SK-N-DZ (cell line): ENCODE measurements at regions not wholly inside any gene's neighbourhood (a gene's known extent, or its start where the extent isn't known, plus 50 kb on each side); places are given as distances from the start of the nearest gene placed in this dataset.
"Not testable (repeated sequence)": the region's sequence is repeated elsewhere in the genome, so short reads cannot be mapped to it uniquely, and the experiment has no call there.

Experiments
- DNase-seq: peaks from one replicate; pipeline ENCODE4 v3.0.0-alpha.2; 2015; ENCODE audit warnings: low spot score

- DNase-seq, result no peak
These were observed 111.5 kb upstream of the IL15 start for GRCh38 chr4:141524841-141525240.

- DNase-seq, result no peak
These were observed 105.8 kb upstream of the IL15 start for GRCh38 chr4:141530627-141531026.

DNA sequence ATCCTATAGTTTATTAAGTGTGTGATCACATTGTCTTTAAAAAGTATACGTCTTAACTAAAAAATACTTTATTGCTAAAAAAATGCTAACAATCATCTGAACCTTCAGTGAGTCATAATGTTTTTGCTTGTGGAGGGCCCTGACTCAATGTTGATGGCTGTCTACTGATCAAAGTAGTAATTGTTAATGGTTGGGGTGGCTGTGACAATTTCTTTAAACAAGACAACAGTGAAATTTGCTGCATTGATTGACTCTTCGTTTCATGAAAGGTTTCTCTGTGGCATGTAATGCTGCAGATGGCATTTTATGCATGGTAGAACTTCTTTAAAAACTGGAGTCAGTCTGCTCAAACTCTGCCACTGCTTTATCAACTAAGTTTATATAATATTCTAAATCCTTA, 101.4 kb upstream of the IL15 start:
- no peak for DNase-seq

DNA sequence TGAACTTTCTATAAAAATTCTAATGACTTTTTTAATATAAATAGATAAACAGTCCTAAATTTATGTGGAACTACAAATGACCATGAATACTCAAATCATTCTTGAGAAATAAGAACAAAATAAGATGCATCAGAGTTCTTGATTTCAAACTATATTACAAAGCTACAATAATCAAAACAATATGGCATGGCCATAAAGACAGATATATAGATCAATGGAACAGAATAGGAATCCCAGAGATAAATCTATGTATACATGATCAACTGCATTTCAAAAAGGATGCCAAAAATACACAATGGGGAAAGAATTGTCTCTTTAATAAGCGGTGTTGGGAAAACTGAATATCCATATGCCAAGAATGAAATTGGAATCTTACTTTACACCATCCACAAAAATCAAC, 98.4 kb upstream of the IL15 start:
- no peak for DNase-seq

DNA sequence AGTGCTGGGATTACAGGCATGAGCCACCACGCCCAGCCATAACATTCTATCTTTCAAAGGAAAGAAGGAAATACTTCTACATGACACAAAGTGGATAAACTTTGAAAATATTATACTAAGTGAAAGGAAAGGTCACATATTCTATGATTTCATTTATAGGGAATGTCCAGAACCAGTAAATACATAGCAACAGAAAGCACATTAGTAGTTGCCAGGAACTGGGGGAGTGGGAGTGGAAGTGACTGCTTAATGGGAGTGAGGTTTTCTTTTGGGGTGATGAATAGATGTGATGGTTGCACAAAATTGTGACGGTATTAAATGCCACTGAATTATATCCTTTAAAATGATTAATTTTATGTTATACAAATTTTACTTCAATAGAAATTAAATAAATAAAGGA, 95.7 kb upstream of the IL15 start:
- DNase-seq, result no peak

DNA sequence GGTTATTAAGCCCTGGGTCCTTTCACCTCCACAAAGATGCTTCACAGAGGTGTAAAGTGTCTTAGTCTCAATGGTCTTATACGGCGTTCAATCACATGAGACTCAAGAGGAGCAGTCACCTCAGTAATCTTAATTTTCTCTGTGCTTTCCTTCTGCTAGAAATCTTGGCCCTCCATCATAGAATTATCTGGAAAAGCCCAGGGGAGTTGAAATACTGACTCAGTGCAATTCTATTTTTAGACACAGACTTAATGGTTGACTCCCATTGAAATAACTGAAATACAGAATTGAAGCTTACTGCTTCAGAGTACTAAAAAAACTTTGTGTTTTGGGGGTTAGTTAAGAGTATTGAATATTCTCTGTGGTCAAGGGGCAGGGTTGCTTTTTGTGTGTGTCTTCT, 94.5 kb upstream of the IL15 start:
- no peak for DNase-seq

GRCh38 chr4:141543176-141543575, 93.2 kb upstream of the IL15 start:
- no peak for DNase-seq

GRCh38 chr4:141543706-141544105, 92.7 kb upstream of the IL15 start:
- DNase-seq, result no peak

GRCh38 chr4:141548791-141549190, 87.6 kb upstream of the IL15 start:
- DNase-seq, result no peak

- DNase-seq, result no peak
These were observed 76.3 kb upstream of the IL15 start for GRCh38 chr4:141560056-141560455.

- no peak for DNase-seq
These were observed 73.7 kb upstream of the IL15 start for GRCh38 chr4:141562649-141563048.

- no peak for DNase-seq
These were observed 72.7 kb upstream of the IL15 start for GRCh38 chr4:141563723-141564122.

DNA sequence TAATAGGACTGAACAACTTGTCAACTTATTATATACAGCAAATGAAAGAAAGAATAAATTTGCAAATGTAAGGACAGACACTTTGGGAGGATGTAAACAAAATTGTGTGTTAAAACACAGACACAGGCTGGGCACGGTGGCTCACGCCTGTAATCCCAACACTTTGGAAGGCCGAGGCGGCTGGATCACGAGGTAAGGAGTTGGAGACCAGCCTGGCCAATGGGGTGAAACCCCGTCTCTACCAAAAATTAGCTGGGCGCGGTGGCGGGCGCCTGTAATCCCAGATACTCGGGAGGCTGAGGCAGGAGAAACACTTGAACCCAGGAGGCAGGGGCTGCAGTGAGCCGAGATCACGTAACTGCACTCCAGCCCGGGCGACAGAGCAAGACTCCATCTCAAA, 71.4 kb upstream of the IL15 start:
- not testable (repeated sequence) for DNase-seq

DNA sequence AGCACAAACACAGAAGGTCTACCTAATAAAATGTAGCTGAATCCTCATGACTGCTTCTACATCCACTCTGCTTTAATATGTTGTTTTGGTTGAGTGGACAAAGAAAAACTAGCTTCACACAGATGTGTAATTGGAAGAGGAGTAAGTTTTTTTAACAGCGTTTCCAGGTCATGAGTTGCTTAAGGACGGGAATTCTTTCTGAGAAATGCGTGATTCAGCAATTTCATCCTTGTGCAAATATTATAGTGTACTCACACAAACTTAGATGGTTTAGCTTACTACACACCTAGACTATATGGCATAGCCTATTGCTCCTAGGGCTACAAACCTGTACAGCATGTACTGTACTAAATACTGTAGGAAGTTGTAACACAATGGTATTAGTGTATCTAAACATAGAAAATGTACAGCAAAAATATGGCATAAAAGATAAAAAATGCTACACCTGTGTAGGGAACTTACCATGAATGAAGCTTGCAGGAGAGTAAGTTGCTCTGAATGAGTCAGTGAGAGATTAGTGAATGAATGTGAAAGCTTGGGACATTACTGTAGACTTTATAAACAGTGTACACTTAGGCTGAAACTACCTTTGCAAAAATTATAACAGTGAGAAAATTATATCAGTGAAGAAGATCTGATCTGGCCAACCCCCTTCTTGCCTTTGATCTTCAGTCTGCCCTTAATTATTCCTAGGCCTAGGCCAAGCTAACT, 70.8 kb upstream of the IL15 start:
- no peak for DNase-seq

- no peak for DNase-seq
These were observed 69.0 kb upstream of the IL15 start for GRCh38 chr4:141567326-141567915.

GRCh38 chr4:141569141-141569540, 67.2 kb upstream of the IL15 start:
- no peak for DNase-seq

DNA sequence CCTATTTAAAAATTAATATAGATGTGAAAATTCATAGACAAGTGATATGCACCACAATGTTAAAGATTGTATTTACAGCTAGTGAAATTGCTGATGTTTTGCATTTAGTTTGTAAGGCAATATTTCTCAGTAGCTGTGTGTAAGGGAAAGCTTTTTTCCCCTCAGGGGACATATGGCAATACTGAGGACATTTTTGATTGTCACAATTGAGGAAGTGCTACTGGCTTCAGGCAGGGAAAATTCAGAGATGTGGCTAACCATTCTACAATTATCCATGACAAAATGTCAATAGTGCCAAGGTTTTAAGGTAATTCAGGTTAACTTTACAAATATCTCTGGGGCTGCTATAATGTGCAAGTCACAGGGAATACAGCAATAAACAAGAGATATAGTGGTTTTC, 66.1 kb upstream of the IL15 start:
- no peak for DNase-seq

- DNase-seq, result no peak
These were observed 65.0 kb upstream of the IL15 start for GRCh38 chr4:141571362-141571761.

GRCh38 chr4:141571793-141572192, 64.6 kb upstream of the IL15 start:
- DNase-seq, result no peak

DNA sequence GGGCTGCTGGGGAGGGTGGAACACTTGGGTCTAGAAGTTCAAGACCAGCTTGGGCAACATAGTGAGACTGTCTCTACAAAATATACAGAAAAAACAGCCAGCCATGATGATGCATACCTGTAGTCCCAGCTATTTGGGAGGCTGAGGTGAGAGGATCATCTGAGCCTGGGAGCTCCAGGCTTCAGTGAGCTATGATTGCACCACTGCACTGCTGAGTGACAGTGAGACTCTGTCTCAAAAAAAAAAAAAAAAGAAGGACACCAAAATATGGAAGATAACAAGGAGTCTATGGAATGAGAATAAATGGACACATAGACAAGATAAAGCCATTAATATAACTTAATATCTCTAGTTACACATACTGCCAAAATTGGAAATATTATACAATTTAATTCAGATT, 62.7 kb upstream of the IL15 start:
- DNase-seq, result no peak

DNA sequence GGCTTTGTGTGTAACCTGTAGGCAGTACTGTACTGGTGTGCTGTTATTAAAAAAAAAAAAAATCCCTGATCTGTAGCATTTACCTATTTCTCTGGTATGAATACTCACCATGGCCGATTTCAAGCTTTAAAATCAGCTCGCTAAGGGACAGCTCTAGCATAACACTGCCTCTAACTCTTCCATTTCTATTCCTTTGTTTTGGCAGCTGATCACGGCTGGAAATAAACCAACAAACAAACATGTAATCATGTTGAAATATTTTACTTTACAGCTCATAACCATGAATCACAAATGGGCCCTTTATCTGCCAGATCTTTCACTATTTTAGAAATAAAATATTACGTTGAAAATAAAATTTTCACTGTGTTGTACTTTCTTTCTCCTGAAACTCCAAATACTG, 60.5 kb upstream of the IL15 start:
- DNase-seq, result no peak

DNA sequence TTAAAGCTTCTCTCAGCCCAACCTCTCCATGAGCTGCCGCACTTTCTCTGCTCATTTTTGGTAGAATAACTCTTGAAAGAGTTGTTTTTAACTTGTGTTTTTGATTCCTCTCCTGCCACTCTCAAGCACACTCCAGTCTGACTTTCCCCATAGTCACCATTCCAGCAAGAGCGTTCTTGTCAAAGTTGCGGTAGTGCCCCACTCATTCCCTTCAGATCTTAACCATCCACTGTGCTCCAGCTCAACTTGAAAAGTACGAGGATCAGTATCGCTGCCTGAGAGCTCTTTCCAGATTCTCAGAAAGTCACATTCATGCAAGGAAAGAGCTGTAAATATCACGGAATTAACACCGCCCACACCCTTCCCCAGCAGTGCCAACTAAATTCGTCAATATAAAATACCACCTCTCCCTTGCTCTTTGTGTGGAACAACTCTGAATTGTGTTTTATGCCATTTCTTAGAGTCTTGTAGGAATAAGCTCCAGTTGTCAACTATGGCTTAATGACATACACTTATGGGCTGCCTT, 59.7 kb upstream of the IL15 start:
- DNase-seq, result no peak

DNA sequence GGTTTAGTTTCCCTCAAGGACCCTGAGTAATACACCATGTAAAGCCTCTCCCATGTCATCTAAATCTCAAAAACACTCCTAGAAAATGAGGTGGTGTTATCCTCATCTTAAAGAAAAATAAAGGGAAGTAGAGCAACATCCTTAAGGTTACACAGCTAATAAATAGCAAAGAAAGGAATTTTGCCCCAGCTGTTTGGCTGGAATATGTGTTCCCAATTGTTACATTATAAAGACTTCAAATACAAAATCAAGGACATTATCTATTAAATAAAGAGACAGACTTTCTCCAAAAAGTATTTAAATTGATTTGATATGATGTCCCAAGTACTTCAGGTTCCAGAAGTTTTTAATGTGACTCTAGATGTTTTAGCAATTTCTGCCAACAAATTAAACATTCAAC, 57.9 kb upstream of the IL15 start:
- no peak for DNase-seq

GRCh38 chr4:141580523-141580922, 55.9 kb upstream of the IL15 start:
- no peak for DNase-seq
